ENCODE measurements at regions not wholly inside any gene's neighbourhood (a gene's known extent, or its start where the extent isn't known, plus 50 kb on each side); places are given as distances from the start of the nearest gene placed in this dataset.

DNA sequence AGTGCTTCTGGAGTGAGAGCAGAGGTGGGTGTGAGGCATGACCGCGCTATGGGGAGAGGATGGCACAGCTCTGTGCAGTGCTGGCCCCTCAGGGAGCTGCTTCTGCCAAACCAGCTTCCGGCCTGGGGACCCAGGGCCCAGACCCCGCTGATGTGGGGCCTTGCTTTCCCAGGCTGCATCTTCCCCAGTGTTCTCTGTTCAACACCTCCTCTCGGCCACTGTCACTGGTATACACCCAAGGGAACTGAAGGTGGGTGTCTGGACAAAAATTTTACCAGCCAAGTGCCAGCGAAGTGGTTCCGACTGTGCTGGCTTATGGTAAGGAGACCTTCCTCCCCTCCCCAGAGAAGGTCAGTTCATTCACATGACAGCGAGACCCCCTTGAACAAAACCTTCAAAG lies 179.1 kb downstream of the AACS start:
- WGBS, 2 experiments (ENCODE audit: extremely low coverage in 1 of 2, insufficient coverage in 1 of 2, insufficient read length in 1 of 2, insufficient replicate concordance in 2 of 2, low coverage in 1 of 2, low lambda C conversion rate in 2 of 2, missing lambda C conversion rate in 1 of 2), result 93% methylated on average over 7 of the region's 8 CpGs; no CpG with 5 or more reads in 1 of the 2 experiments
- H2AK5ac ChIP-seq (ENCODE audit: low read depth, low read length), result no peak overlapping the region
- no peak overlapping the region for H3K4me2 ChIP-seq (ENCODE audit: insufficient read depth in 1 of 2, low read depth in 2 of 2, low read length in 2 of 2)
- H2AFZ ChIP-seq (ENCODE audit: low read length), result no peak overlapping the region
- ChIA-PET CTCF (ENCODE audit: partially characterized antibody) (interaction anchor here (0.6 to 1.5 kb wide), 3 partner anchors 10 to 89 kb away, joined by 3 to 4 read pairs (median 3); no protein-coding TSS in a partner anchor), POLR2A (ENCODE audit: partially characterized antibody) (interaction anchor here (1.0 kb wide), 1 partner anchor 15 kb away, joined by 3 read pairs; no protein-coding TSS in a partner anchor)
- peaks cover 0 to 70% of the 10 kb centered on the region in 2 experiments; a peak in 2 of 4 replicates for H3K79me2 ChIP-seq (ENCODE audit: control insufficient read depth in 1 of 2, insufficient read depth in 2 of 2, low read length in 2 of 2)
- no peak overlapping the region for H2BK20ac ChIP-seq (ENCODE audit: low read length)
- no peak overlapping the region for H3K27ac ChIP-seq (ENCODE audit: low read depth, low read length)
- no peak overlapping the region for H3K14ac ChIP-seq (ENCODE audit: insufficient read length)
- peaks cover 0 to 2% (median 0%) of the 10 kb centered on the region in 4 experiments; a peak in 2 of 8 replicates for H3K36me3 ChIP-seq (ENCODE audit: control insufficient read depth in 2 of 4, insufficient read depth in 4 of 4, low read length in 3 of 4)
- H4K91ac ChIP-seq (replicated peaks; ENCODE audit: insufficient read length, low read length), result no peak overlapping the region
- H3K4me3 ChIP-seq (ENCODE audit: extremely low read depth in 1 of 4, insufficient read depth in 2 of 4, low read depth in 3 of 4, low read length in 4 of 4), result no peak overlapping the region
- no peaks in the 10 kb centered on the region for H3K23me2 ChIP-seq (ENCODE audit: low read depth, low read length)
- H4K5ac ChIP-seq (ENCODE audit: insufficient read length, low read depth, low read length), result no peak overlapping the region
- H3K56ac ChIP-seq (replicated peaks; ENCODE audit: insufficient read length, low read depth, low read length), result no peak overlapping the region
- H2BK120ac ChIP-seq (replicated peaks; ENCODE audit: low read depth, low read length), result no peak overlapping the region
- peaks cover 13 to 16% of the 10 kb centered on the region in 2 experiments for H4K20me1 ChIP-seq (replicated peaks in 1 of 2; ENCODE audit: control insufficient read depth in 1 of 2, insufficient read depth in 2 of 2, low read length in 2 of 2)
- H2BK15ac ChIP-seq (ENCODE audit: low read length), result no peak overlapping the region
- no peaks in the 10 kb centered on the region for H3K9me3 ChIP-seq (ENCODE audit: insufficient read depth in 2 of 2, low read depth in 1 of 2, low read length in 1 of 2)
- H4K8ac ChIP-seq (ENCODE audit: extremely low read depth, insufficient read depth, low read length), result no peak overlapping the region
- TF ChIP-seq JUN (IDR thresholded peaks at IDR 0.05; ENCODE audit: low read depth, low read length), result no peak
- no peak overlapping the region for H3K9ac ChIP-seq (replicated peaks in 1 of 4; ENCODE audit: extremely low read depth in 1 of 4, low read depth in 3 of 4, low read length in 3 of 4)
- H2BK12ac ChIP-seq (ENCODE audit: low read depth, low read length), result no peak overlapping the region
- H3K27me3 ChIP-seq (replicated peaks in 1 of 4; ENCODE audit: control insufficient read depth in 3 of 4, extremely low read depth in 1 of 4, insufficient read depth in 3 of 4, low read length in 3 of 4), result no peaks in the 10 kb centered on the region
- FAIRE-seq (no peak), DNase-seq (ENCODE audit: low read depth in 1 of 2, low spot score in 2 of 2) (no peak)
- no peak overlapping the region for H3K23ac ChIP-seq (ENCODE audit: insufficient read length)
- H3K79me1 ChIP-seq (ENCODE audit: low read depth, low read length), result peaks cover 25% of the 10 kb centered on the region
- no peak overlapping the region for H3K4ac ChIP-seq (replicated peaks; ENCODE audit: insufficient read length, low read depth, low read length)
- peaks cover 2 to 15% (median 7%) of the 10 kb centered on the region in 4 experiments; a peak in 6 of 7 replicates for H3K4me1 ChIP-seq (replicated peaks in 1 of 4; ENCODE audit: control insufficient read depth in 3 of 4, insufficient read depth in 4 of 4, low read length in 3 of 4)
- no peak overlapping the region for H3K18ac ChIP-seq (ENCODE audit: extremely low read depth, low read length)
- no peak overlapping the region for H2BK5ac ChIP-seq (ENCODE audit: low read depth, low read length)
